Upper lobe of left lung (tissue), 4 donors: ENCODE measurements at regions not wholly inside any gene's neighbourhood (a gene's known extent, or its start where the extent isn't known, plus 50 kb on each side); places are given as distances from the start of the nearest gene placed in this dataset.

Source experiments
- CTCF ChIP-seq, 6 experiments: fragments of 450-650 bp in 4 of 6; fragments of 200-600 bp in 2 of 6; sonication (generic) in 2 of 6; IDR thresholded peaks; one replicate each; pipeline ENCODE4 v1.5.1; 2016 to 2019; ENCODE audit warnings: antibody characterized with exemption in 6 of 6
- EP300 ChIP-seq, 4 donors: sonication (generic); formaldehyde crosslinking; IDR thresholded peaks; one replicate each; pipeline ENCODE4 v1.5.1; 2017; ENCODE audit warnings: antibody characterized with exemption in 4 of 4, control low read depth in 2 of 4

- TF ChIP-seq CTCF (IDR thresholded peaks at IDR 0.05) (no peak), EP300 (IDR thresholded peaks at IDR 0.05) (no peak)
These were observed 920.5 kb downstream of the KCNMA1 start for GRCh38 chr10:76717141-76717540.
